GM18867 (cell line): ENCODE measurements at regions not wholly inside any gene's neighbourhood (a gene's known extent, or its start where the extent isn't known, plus 50 kb on each side); places are given as distances from the start of the nearest gene placed in this dataset.

Experiments used
- ATAC-seq: cut with Tn5 transposase; IDR thresholded peaks from one replicate; pipeline ENCODE4 v1.9.1; 2021; ENCODE audit warnings: mild to moderate bottlenecking, moderate library complexity; ENCODE audit not compliant: unreplicated experiment

- no peak for ATAC-seq
These were observed 157.2 kb downstream of the CYRIA start for GRCh38 chr2:16508490-16508851.

- ATAC-seq = no peak
These were observed 157.8 kb downstream of the CYRIA start for GRCh38 chr2:16507655-16508489.

- no peak for ATAC-seq
These were observed 159.3 kb downstream of the CYRIA start for GRCh38 chr2:16506366-16506765.

GRCh38 chr2:16496426-16497388 lies 168.9 kb downstream of the CYRIA start:
- no peak for ATAC-seq

GRCh38 chr2:16495509-16496208 lies 170.0 kb downstream of the CYRIA start:
- no peak for ATAC-seq

- ATAC-seq = no peak
These were observed 170.7 kb downstream of the CYRIA start for GRCh38 chr2:16494836-16495508.

GRCh38 chr2:16493788-16494187 lies 171.8 kb downstream of the CYRIA start:
- no peak for ATAC-seq

- no peak for ATAC-seq
These were observed 177.9 kb downstream of the CYRIA start for GRCh38 chr2:16487686-16488085.

GRCh38 chr2:16485251-16485650 lies 180.4 kb downstream of the CYRIA start:
- ATAC-seq = no peak

GRCh38 chr2:16482460-16482859 lies 183.2 kb downstream of the CYRIA start:
- no peak for ATAC-seq

GRCh38 chr2:16481351-16481750 lies 184.3 kb downstream of the CYRIA start:
- no peak for ATAC-seq

GRCh38 chr2:16479721-16480120 lies 185.9 kb downstream of the CYRIA start:
- no peak for ATAC-seq

GRCh38 chr2:16478434-16479210 lies 187.0 kb downstream of the CYRIA start:
- no peak for ATAC-seq

- ATAC-seq = no peak
These were observed 188.0 kb downstream of the CYRIA start for GRCh38 chr2:16477648-16478047.

GRCh38 chr2:16476866-16477265 lies 188.8 kb downstream of the CYRIA start:
- no peak for ATAC-seq

- no peak for ATAC-seq
These were observed 189.6 kb downstream of the CYRIA start for GRCh38 chr2:16475986-16476567.

GRCh38 chr2:16475586-16475985 lies 190.0 kb downstream of the CYRIA start:
- no peak for ATAC-seq

GRCh38 chr2:16473575-16473974 lies 192.1 kb downstream of the CYRIA start:
- ATAC-seq = no peak

- no peak for ATAC-seq
These were observed 194.6 kb downstream of the CYRIA start for GRCh38 chr2:16470936-16471490.
